Sigmoid colon (tissue), 6 donors: ENCODE measurements at regions not wholly inside any gene's neighbourhood (a gene's known extent, or its start where the extent isn't known, plus 50 kb on each side); places are given as distances from the start of the nearest gene placed in this dataset.

Source experiments
- DNase-seq: peaks from one replicate; pipeline ENCODE4 v3.0.0-alpha.2; 2019
- H3K27ac ChIP-seq, 4 donors: fragments of 200-600 bp; sonication (generic); one replicate each; pipeline ENCODE4 v1.5.1; 2016 to 2019; ENCODE audit warnings: mild to moderate bottlenecking in 1 of 4
- H3K27me3 ChIP-seq, 3 donors: fragments of 200-600 bp; sonication (generic); one replicate each; pipeline ENCODE4 v1.5.1; 2019; ENCODE audit warnings: mild to moderate bottlenecking in 1 of 3
- H3K36me3 ChIP-seq, 4 donors: fragments of 200-600 bp; sonication (generic); one replicate each; pipeline ENCODE4 v1.5.1; 2016 to 2019
- H3K4me1 ChIP-seq, 4 donors: fragments of 200-600 bp; sonication (generic); one replicate each; pipeline ENCODE4 v1.5.1; 2017 to 2019
- H3K4me3 ChIP-seq, 4 donors: fragments of 200-600 bp; sonication (generic); one replicate each; pipeline ENCODE4 v1.5.1; 2017 to 2019; ENCODE audit warnings: mild to moderate bottlenecking in 2 of 4, moderate library complexity in 1 of 4
- H3K9me3 ChIP-seq, 4 donors: fragments of 200-600 bp in 3 of 4; sonication (generic) in 3 of 4; one replicate each; pipeline versions ENCODE4 v1.5.1 to v1.6.1; 2013 to 2019
- EP300 ChIP-seq, 4 donors: sonication (generic); formaldehyde crosslinking; IDR thresholded peaks; one replicate each; pipeline ENCODE4 v1.6.1; 2017; ENCODE audit warnings: antibody characterized with exemption in 4 of 4
- POLR2A ChIP-seq, 2 donors: fragments of 450-650 bp; IDR thresholded peaks; one replicate each; pipeline ENCODE4 v1.6.1; 2016; ENCODE audit warnings: antibody characterized with exemption in 2 of 2, mild to moderate bottlenecking in 2 of 2, moderate library complexity in 2 of 2
- POLR2AphosphoS5 ChIP-seq, 4 donors: sonication (generic); formaldehyde crosslinking; IDR thresholded peaks; one replicate each; pipeline ENCODE4 v1.6.1; 2017; ENCODE audit warnings: antibody characterized with exemption in 4 of 4
- WGBS, 2 donors: extraction: QIAGEN DNeasy Blood & Tissue Kit; methylation state at CpG; one replicate each; pipeline ENCODE4 v1.1.7; 2013; 5-methylcytosine and 5-hydroxymethylcytosine counted together
- intact Hi-C: fragments of 100-400 bp; cut with DNase I; formaldehyde crosslinking; loops from one replicate; pipeline ENCODE4 v1.15.1; 2023
- TF ChIP-seq, protein P1 (sequence below), 4 experiments: fragments of 450-650 bp in 3 of 4; fragments of 200-600 bp in 1 of 4; IDR thresholded peaks; one replicate each; pipeline ENCODE4 v1.5.1; 2016 to 2019; ENCODE audit warnings: antibody characterized with exemption in 4 of 4, mild to moderate bottlenecking in 3 of 4, moderate library complexity in 2 of 4
- donor health status: healthy with polysubstance abuse.
- donor health status: healthy.

GRCh38 chr10:29788113-29788512 lies 153.3 kb upstream of the SVIL start:
- H3K27ac ChIP-seq: peak overlapping the region in 1 of 4 donors; percentile 27
- H3K9me3 ChIP-seq: peaks cover 0 to 5% (median 0%) of the 10 kb centered on the region in 4 donors
- H3K4me1 ChIP-seq: peaks cover 0 to 36% (median 28%) of the 10 kb centered on the region in 4 donors
- DNase-seq: no peak
- H3K36me3 ChIP-seq: no peaks in the 10 kb centered on the region
- no peak for TF ChIP-seq POLR2A (IDR thresholded peaks at IDR 0.05)
- TF ChIP-seq POLR2AphosphoS5 (IDR thresholded peaks at IDR 0.05): no peak
- TF ChIP-seq EP300 (IDR thresholded peaks at IDR 0.05): no peak
- TF ChIP-seq, protein P1, sequence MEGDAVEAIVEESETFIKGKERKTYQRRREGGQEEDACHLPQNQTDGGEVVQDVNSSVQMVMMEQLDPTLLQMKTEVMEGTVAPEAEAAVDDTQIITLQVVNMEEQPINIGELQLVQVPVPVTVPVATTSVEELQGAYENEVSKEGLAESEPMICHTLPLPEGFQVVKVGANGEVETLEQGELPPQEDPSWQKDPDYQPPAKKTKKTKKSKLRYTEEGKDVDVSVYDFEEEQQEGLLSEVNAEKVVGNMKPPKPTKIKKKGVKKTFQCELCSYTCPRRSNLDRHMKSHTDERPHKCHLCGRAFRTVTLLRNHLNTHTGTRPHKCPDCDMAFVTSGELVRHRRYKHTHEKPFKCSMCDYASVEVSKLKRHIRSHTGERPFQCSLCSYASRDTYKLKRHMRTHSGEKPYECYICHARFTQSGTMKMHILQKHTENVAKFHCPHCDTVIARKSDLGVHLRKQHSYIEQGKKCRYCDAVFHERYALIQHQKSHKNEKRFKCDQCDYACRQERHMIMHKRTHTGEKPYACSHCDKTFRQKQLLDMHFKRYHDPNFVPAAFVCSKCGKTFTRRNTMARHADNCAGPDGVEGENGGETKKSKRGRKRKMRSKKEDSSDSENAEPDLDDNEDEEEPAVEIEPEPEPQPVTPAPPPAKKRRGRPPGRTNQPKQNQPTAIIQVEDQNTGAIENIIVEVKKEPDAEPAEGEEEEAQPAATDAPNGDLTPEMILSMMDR (IDR thresholded peaks at IDR 0.05): no peak
- intact Hi-C loops: no loop called here
- WGBS, 2 donors: 76 to 86% methylated on average over 1 of the region's 1 CpG
- no peak overlapping the region for H3K4me3 ChIP-seq
- H3K27me3 ChIP-seq: no peaks in the 10 kb centered on the region

DNA sequence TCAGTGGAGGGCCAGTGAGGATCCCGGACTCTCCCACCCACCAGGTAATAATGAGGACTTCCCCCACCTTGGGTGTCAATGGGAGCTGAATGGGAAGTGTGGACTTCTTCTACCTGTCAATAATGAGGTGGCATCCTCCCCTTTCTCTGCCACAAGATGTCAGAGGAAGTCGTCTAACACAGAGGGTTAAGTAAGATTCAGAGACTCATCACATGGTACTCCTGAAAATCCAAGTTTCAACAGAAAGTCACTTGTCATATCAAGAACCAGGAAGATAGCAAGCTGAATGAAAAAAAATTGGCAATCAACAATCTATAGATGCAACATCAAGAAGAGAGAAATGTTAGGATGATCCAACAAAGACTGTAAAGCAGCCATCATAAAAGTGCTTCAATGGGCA lies 150.9 kb upstream of the SVIL start:
- Histone ChIP-seq H3K27me3 (no peaks in the 10 kb centered on the region), H3K36me3 (no peaks in the 10 kb centered on the region), H3K4me3 (no peak overlapping the region), H3K4me1 (peaks cover 0 to 44% (median 35%) of the 10 kb centered on the region in 4 donors), H3K9me3 (peaks cover 0 to 5% (median 0%) of the 10 kb centered on the region in 4 donors), H3K27ac (peak overlapping the region; percentile 65 to 86 (median 77))
- no peak for DNase-seq
- TF ChIP-seq POLR2A (IDR thresholded peaks at IDR 0.05): no peak
- TF ChIP-seq, protein P1 (IDR thresholded peaks at IDR 0.05): no peak
- no peak for TF ChIP-seq POLR2AphosphoS5 (IDR thresholded peaks at IDR 0.05)
- no peak for TF ChIP-seq EP300 (IDR thresholded peaks at IDR 0.05)
- WGBS, 2 donors: 82 to 91% methylated on average over 2 of the region's 2 CpGs
- intact Hi-C loops: no loop called here

DNA sequence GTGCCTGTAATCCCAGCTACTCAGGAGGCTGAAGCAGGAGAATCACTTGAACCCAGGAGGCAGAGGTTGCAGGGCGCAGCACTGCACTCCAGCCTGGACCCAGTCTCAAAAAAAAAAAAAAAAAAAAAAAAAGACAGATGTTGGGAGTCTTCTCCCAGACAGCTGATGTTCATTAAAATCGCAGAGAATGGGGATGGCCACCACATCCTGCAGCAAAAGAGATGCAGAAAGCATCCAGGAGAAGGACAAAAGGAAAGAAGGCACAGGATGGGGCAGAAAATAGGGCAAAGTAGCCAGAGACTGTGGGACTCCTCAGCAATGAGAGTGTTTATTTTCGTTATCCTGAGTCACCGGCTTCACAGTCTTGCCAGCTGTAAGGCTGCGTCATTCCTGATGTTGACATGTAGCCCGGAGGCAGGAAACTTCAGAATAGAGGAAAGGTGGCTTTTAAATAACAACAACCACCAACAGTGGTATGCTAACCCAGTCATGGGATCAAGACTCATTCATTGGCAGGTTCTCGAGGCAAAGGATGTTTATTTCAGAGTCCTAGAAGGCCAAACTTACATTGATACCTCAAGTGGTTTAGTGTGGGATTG lies 149.5 kb upstream of the SVIL start:
- H3K36me3 ChIP-seq: no peaks in the 10 kb centered on the region
- H3K27ac ChIP-seq: peak overlapping the region; percentile 65 to 86 (median 77)
- peaks cover 0 to 42% (median 28%) of the 10 kb centered on the region in 4 donors for H3K4me1 ChIP-seq
- WGBS, 2 donors: 68 to 72% methylated on average over 7 of the region's 7 CpGs
- TF ChIP-seq POLR2A (IDR thresholded peaks at IDR 0.05) (no peak), EP300 (IDR thresholded peaks at IDR 0.05) (peak; percentile 39 to 89 (median 62)), POLR2AphosphoS5 (IDR thresholded peaks at IDR 0.05) (peak; percentile 68 to 84 (median 70))
- TF ChIP-seq, protein P1 (IDR thresholded peaks at IDR 0.05): no peak
- no peaks in the 10 kb centered on the region for H3K27me3 ChIP-seq
- H3K4me3 ChIP-seq: no peak overlapping the region
- DNase-seq: peak; percentile 92
- intact Hi-C loops: no loop called here
- peaks cover 0 to 5% (median 0%) of the 10 kb centered on the region in 4 donors for H3K9me3 ChIP-seq

GRCh38 chr10:29783201-29783947 lies 148.6 kb upstream of the SVIL start:
- Histone ChIP-seq H3K9me3 (peaks cover 0 to 5% (median 0%) of the 10 kb centered on the region in 4 donors), H3K36me3 (no peaks in the 10 kb centered on the region), H3K4me1 (peaks cover 0 to 42% (median 28%) of the 10 kb centered on the region in 4 donors), H3K27ac (peak overlapping the region; percentile 65 to 86 (median 77)), H3K4me3 (no peak overlapping the region), H3K27me3 (no peaks in the 10 kb centered on the region)
- TF ChIP-seq, protein P1 (IDR thresholded peaks at IDR 0.05): no peak
- TF ChIP-seq EP300 (IDR thresholded peaks at IDR 0.05) (no peak), POLR2A (IDR thresholded peaks at IDR 0.05) (no peak), POLR2AphosphoS5 (IDR thresholded peaks at IDR 0.05) (no peak)
- intact Hi-C loops: loop anchor here (2.0 kb wide), 1 partner anchor 47 kb away; no protein-coding TSS in a partner anchor
- no peak for DNase-seq
- 81 to 83% methylated on average over 3 of the region's 3 CpGs for WGBS, 2 donors
